IMR-90 (cell line): ENCODE measurements at regions not wholly inside any gene's neighbourhood (a gene's known extent, or its start where the extent isn't known, plus 50 kb on each side); places are given as distances from the start of the nearest gene placed in this dataset.

Source experiments
- ATAC-seq: fragments of 200-7000 bp; cut with Tn5 transposase; 2 replicates; pipeline ENCODE4 v1.9.1; 2020; ENCODE audit warnings: low read depth, mild to moderate bottlenecking, moderate library complexity
- BruUV-seq: library from RNA; stranded (reverse); fragments of 400-500 nt; replicated peaks from 2 replicates; lab custom pipeline; 2021; lab: Mats Ljungman, UMichigan
- CTCF ChIA-PET: fragments of 300-600 bp; formaldehyde crosslinking; extraction: SDS; loops from one replicate; lab custom pipeline; 2021; ENCODE audit warnings: antibody characterized with exemption; lab: Yijun Ruan, JAX
- POLR2A ChIA-PET: fragments of 300-600 bp; sonication (Branson Sonifier 250); formaldehyde crosslinking; loops from one replicate; lab custom pipeline; 2022; ENCODE audit warnings: antibody characterized with exemption; ENCODE audit not compliant: unreplicated experiment; lab: Charles Lee
- DNase-seq: peaks from one replicate; pipeline ENCODE4 v3.0.0; 2013
- H2AFZ ChIP-seq: replicated peaks from 2 replicates; pipeline ENCODE3; 2013; ENCODE audit warnings: low read length, mild to moderate bottlenecking; ENCODE audit not compliant: poor library complexity
- H2AK5ac ChIP-seq: 2 replicates; pipeline ENCODE4 v1.6.1; 2013; ENCODE audit warnings: low read depth, low read length, inconsistent platforms
- H2AK9ac ChIP-seq: replicated peaks from 2 replicates; pipeline ENCODE3; 2013; ENCODE audit warnings: mild to moderate bottlenecking, low read depth, low read length, moderate library complexity; ENCODE audit not compliant: poor library complexity
- H2BK120ac ChIP-seq: 2 replicates; pipeline ENCODE4 v1.6.1; 2013; ENCODE audit warnings: low read depth, low read length, inconsistent platforms
- H2BK15ac ChIP-seq: 3 replicates; pipeline ENCODE4 v1.6.1; 2013; ENCODE audit warnings: low read depth, low read length, inconsistent platforms
- H2BK20ac ChIP-seq: 2 replicates; pipeline ENCODE4 v1.6.1; 2013; ENCODE audit warnings: low read depth, mild to moderate bottlenecking, inconsistent platforms, low read length, moderate library complexity
- H2BK5ac ChIP-seq: 2 replicates; pipeline ENCODE4 v1.6.1; 2013; ENCODE audit warnings: mild to moderate bottlenecking, low read depth, low read length, inconsistent platforms; ENCODE audit not compliant: poor library complexity, severe bottlenecking
- H3K14ac ChIP-seq: replicated peaks from 2 replicates; pipeline ENCODE4 v1.6.1; 2013; ENCODE audit warnings: low read depth, low read length, inconsistent platforms
- H3K18ac ChIP-seq: 2 replicates; pipeline ENCODE4 v1.6.1; 2013; ENCODE audit warnings: low read depth, low read length, control low read depth
- H3K23ac ChIP-seq: 2 replicates; pipeline ENCODE4 v1.6.1; 2013; ENCODE audit warnings: low read depth, low read length, inconsistent platforms
- H3K27ac ChIP-seq: 2 replicates; pipeline ENCODE4 v1.5.1; 2013; ENCODE audit warnings: mild to moderate bottlenecking, control low read depth, low read length; ENCODE audit not compliant: insufficient read depth
- H3K27me3 ChIP-seq: 2 replicates; pipeline ENCODE4 v1.6.1; 2013; ENCODE audit warnings: low read length; ENCODE audit not compliant: control insufficient read depth, insufficient read depth
- H3K36me3 ChIP-seq: 2 replicates; pipeline ENCODE4 v1.6.1; 2013; ENCODE audit warnings: low read length, mixed read lengths; ENCODE audit not compliant: control insufficient read depth, insufficient read depth
- H3K4ac ChIP-seq: 2 replicates; pipeline ENCODE4 v1.6.1; 2013; ENCODE audit warnings: low read depth, low read length, inconsistent platforms
- H3K4me1 ChIP-seq: 2 replicates; pipeline ENCODE4 v1.6.1; 2013; ENCODE audit warnings: low read length, mixed read lengths; ENCODE audit not compliant: control insufficient read depth, insufficient read depth
- H3K4me2 ChIP-seq: 2 replicates; pipeline ENCODE4 v1.6.1; 2013; ENCODE audit warnings: low read depth, mild to moderate bottlenecking, control low read depth, low read length, moderate library complexity
- H3K4me3 ChIP-seq: 2 replicates; pipeline ENCODE4 v1.5.1; 2013; ENCODE audit warnings: low read depth, mild to moderate bottlenecking, control low read depth, low read length, moderate library complexity; ENCODE audit not compliant: insufficient read depth
- H3K56ac ChIP-seq: 2 replicates; pipeline ENCODE4 v1.6.1; 2013; ENCODE audit warnings: low read length, inconsistent platforms; ENCODE audit not compliant: insufficient read depth; ENCODE audit errors: extremely low read depth
- H3K79me1 ChIP-seq, 2 experiments: 2 replicates each; pipeline ENCODE4 v1.6.1; 2013; ENCODE audit warnings: low read length in 2 of 2, inconsistent platforms in 1 of 2, low read depth in 1 of 2
- H3K9ac ChIP-seq: 2 replicates; pipeline ENCODE4 v1.6.1; 2013; ENCODE audit warnings: low read depth, low read length, control low read depth
- H3K9me1 ChIP-seq: 2 replicates; pipeline ENCODE4 v1.6.1; 2013; ENCODE audit warnings: low read length, inconsistent platforms; ENCODE audit not compliant: insufficient read depth
- H3K9me3 ChIP-seq: 2 replicates; pipeline ENCODE4 v1.6.1; 2013; ENCODE audit warnings: low read length; ENCODE audit not compliant: control insufficient read depth, insufficient read depth
- H4K20me1 ChIP-seq: 2 replicates; pipeline ENCODE4 v1.6.1; 2013; ENCODE audit warnings: low read length, inconsistent platforms; ENCODE audit not compliant: insufficient read depth
- H4K5ac ChIP-seq: 2 replicates; pipeline ENCODE4 v1.6.1; 2013; ENCODE audit warnings: mild to moderate bottlenecking, low read depth, low read length, control low read depth
- H4K8ac ChIP-seq, 2 experiments: 2 replicates each; pipeline ENCODE4 v1.6.1; 2013; ENCODE audit warnings: low read depth in 2 of 2, low read length in 2 of 2, control low read depth in 1 of 2, inconsistent platforms in 1 of 2
- H4K91ac ChIP-seq: 2 replicates; pipeline ENCODE4 v1.6.1; 2013; ENCODE audit warnings: low read depth, low read length, inconsistent platforms; ENCODE audit not compliant: insufficient read depth
- BHLHE40 ChIP-seq: fragments of 150-350 bp; IDR thresholded peaks from 2 replicates; pipeline ENCODE4 v1.6.1; 2016; ENCODE audit warnings: mild to moderate bottlenecking, low read depth, low read length
- CEBPB ChIP-seq: IDR thresholded peaks from 2 replicates; pipeline ENCODE4 v1.6.1; 2012; ENCODE audit warnings: low read depth, low read length, improper control_type of control experiment
- CHD1 ChIP-seq: IDR thresholded peaks from 2 replicates; pipeline ENCODE4 v1.6.1; 2012; ENCODE audit warnings: low read depth, low read length, improper control_type of control experiment
- MAFK ChIP-seq: IDR thresholded peaks from 2 replicates; pipeline ENCODE4 v1.6.1; 2012; ENCODE audit warnings: low read depth, low read length, improper control_type of control experiment
- MXI1 ChIP-seq: IDR thresholded peaks from 2 replicates; pipeline ENCODE4 v1.6.1; 2012; ENCODE audit warnings: low read depth, mild to moderate bottlenecking, low read length, moderate library complexity, borderline replicate concordance
- NFE2L2 ChIP-seq: fragments of 150-350 bp; IDR thresholded peaks from 2 replicates; pipeline ENCODE4 v1.6.1; 2016; ENCODE audit warnings: low read depth, mild to moderate bottlenecking, low read length
- POLR2A ChIP-seq: IDR thresholded peaks from 2 replicates; pipeline ENCODE4 v1.6.1; 2012; ENCODE audit warnings: mild to moderate bottlenecking, low read depth, low read length
- RAD21 ChIP-seq: IDR thresholded peaks from 2 replicates; pipeline ENCODE4 v1.6.1; 2012; ENCODE audit warnings: low read length, improper control_type of control experiment
- RCOR1 ChIP-seq: IDR thresholded peaks from 2 replicates; pipeline ENCODE4 v1.6.1; 2012; ENCODE audit warnings: mild to moderate bottlenecking, low read length, improper control_type of control experiment; ENCODE audit not compliant: insufficient replicate concordance
- RFX5 ChIP-seq: IDR thresholded peaks from 2 replicates; pipeline ENCODE4 v1.8.0; 2012; ENCODE audit warnings: low read depth, mild to moderate bottlenecking, low read length, moderate library complexity
- SMC3 ChIP-seq: fragments of 150-350 bp; IDR thresholded peaks from 2 replicates; pipeline ENCODE4 v1.6.1; 2016; ENCODE audit warnings: low read depth, mild to moderate bottlenecking, antibody characterized with exemption, low read length, moderate library complexity
- WGBS, 2 experiments: methylation state at CpG; one replicate each; pipeline versions ENCODE4 v1.1.5 to v1.1.7; 2013; ENCODE audit warnings: missing lambda C conversion rate in 2 of 2; ENCODE audit not compliant: insufficient read length in 1 of 2; ENCODE audit errors: extremely low coverage in 2 of 2; 5-methylcytosine and 5-hydroxymethylcytosine counted together
- dilution Hi-C: fragments of 300-500 bp; cut with HindIII; formaldehyde crosslinking; loops from one replicate; pipeline ENCODE4 v1.14.3; 2018; ENCODE audit warnings: low sequenced_read_pairs; ENCODE audit not compliant: unreplicated experiment
- in situ Hi-C: fragments of 300-500 bp; cut with MboI; formaldehyde crosslinking; loops from 3 replicates; pipeline ENCODE4 v1.14.3; 2019; ENCODE audit warnings: low sequenced_read_pairs, inconsistent platforms, mixed read lengths
- intact Hi-C: fragments of 100-400 bp; cut with micrococcal nuclease; formaldehyde crosslinking; loops from 2 replicates; pipeline ENCODE4 v1.10.0; 2022
- TF ChIP-seq, protein P1 (sequence below): conservative IDR thresholded peaks from 2 replicates; pipeline ENCODE4 v1.5.1; 2012; ENCODE audit warnings: mild to moderate bottlenecking, low read depth, low read length, improper control_type of control experiment
- TF ChIP-seq, protein P2 (sequence below): fragments of 150-350 bp; IDR thresholded peaks from 2 replicates; pipeline ENCODE4 v1.6.1; 2016; ENCODE audit warnings: low read depth, mild to moderate bottlenecking, low read length, moderate library complexity, borderline replicate concordance

DNA sequence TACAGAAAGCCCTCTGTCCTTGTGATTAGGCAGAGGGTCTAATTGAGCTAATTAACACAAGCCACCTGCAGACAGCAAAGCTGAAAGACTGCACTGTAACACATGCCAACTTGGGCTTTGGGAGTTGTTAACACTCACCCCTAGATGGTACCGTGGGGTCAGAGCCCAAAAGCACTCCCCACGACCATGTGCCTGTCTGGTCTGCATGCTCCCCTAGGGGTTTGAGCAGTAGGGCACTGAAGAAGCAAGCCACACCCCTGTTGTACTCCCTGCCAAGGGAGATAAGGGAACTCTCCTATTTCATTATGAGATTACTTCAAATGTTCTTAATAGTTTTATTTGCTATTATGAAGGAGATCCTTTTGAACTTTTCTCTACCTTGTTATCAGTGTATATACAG lies 560.1 kb upstream of the FSHR start:
- no peak overlapping the region for H3K9ac ChIP-seq
- H3K27ac ChIP-seq = no peak overlapping the region
- no peak for ATAC-seq
- no peak overlapping the region for H2BK15ac ChIP-seq
- H2BK5ac ChIP-seq = no peak overlapping the region
- no peak overlapping the region for H2AFZ ChIP-seq
- CTCF ChIA-PET = interaction anchor here (0.7 kb wide), 1 partner anchor 19 kb away, joined by 3 read pairs; no protein-coding TSS in a partner anchor
- no peak overlapping the region for H3K14ac ChIP-seq
- BruUV-seq = no TSS peak
- H2BK20ac ChIP-seq = no peak overlapping the region
- DNase-seq = no peak
- in situ Hi-C loops = no loop called here
- H3K4me1 ChIP-seq = no peaks in the 10 kb centered on the region
- H3K23ac ChIP-seq = no peak overlapping the region
- TF ChIP-seq, protein P1, sequence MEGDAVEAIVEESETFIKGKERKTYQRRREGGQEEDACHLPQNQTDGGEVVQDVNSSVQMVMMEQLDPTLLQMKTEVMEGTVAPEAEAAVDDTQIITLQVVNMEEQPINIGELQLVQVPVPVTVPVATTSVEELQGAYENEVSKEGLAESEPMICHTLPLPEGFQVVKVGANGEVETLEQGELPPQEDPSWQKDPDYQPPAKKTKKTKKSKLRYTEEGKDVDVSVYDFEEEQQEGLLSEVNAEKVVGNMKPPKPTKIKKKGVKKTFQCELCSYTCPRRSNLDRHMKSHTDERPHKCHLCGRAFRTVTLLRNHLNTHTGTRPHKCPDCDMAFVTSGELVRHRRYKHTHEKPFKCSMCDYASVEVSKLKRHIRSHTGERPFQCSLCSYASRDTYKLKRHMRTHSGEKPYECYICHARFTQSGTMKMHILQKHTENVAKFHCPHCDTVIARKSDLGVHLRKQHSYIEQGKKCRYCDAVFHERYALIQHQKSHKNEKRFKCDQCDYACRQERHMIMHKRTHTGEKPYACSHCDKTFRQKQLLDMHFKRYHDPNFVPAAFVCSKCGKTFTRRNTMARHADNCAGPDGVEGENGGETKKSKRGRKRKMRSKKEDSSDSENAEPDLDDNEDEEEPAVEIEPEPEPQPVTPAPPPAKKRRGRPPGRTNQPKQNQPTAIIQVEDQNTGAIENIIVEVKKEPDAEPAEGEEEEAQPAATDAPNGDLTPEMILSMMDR = no peak
- TF ChIP-seq SMC3 (no peak), BHLHE40 (no peak), MAFK (no peak), CHD1 (no peak), RFX5 (no peak), RCOR1 (no peak), CEBPB (no peak), POLR2A (no peak), MXI1 (no peak), NFE2L2 (no peak), RAD21 (no peak)
- TF ChIP-seq, protein P2, sequence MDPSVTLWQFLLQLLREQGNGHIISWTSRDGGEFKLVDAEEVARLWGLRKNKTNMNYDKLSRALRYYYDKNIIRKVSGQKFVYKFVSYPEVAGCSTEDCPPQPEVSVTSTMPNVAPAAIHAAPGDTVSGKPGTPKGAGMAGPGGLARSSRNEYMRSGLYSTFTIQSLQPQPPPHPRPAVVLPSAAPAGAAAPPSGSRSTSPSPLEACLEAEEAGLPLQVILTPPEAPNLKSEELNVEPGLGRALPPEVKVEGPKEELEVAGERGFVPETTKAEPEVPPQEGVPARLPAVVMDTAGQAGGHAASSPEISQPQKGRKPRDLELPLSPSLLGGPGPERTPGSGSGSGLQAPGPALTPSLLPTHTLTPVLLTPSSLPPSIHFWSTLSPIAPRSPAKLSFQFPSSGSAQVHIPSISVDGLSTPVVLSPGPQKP = no peak
- H2BK120ac ChIP-seq = no peak overlapping the region
- H2AK5ac ChIP-seq = no peak overlapping the region
- peaks cover 11% of the 10 kb centered on the region for H3K9me3 ChIP-seq
- no peak overlapping the region for H3K4me2 ChIP-seq
- H4K20me1 ChIP-seq = no peaks in the 10 kb centered on the region
- no peaks in the 10 kb centered on the region for H3K79me1 ChIP-seq
- POLR2A ChIA-PET = no interaction called here
- H4K5ac ChIP-seq = no peak overlapping the region
- dilution Hi-C loops = no loop called here
- H3K4me3 ChIP-seq = no peak overlapping the region
- intact Hi-C loops = no loop called here
- no peak overlapping the region for H3K56ac ChIP-seq
- H3K18ac ChIP-seq = no peak overlapping the region
- no peaks in the 10 kb centered on the region for H3K9me1 ChIP-seq
- H3K36me3 ChIP-seq = no peaks in the 10 kb centered on the region
- no peaks in the 10 kb centered on the region for H3K27me3 ChIP-seq
- no peak overlapping the region for H4K8ac ChIP-seq
- WGBS, 2 experiments = no CpG with 5 or more reads among the region's 2 CpGs
- no peak overlapping the region for H2AK9ac ChIP-seq
- H3K4ac ChIP-seq = no peak overlapping the region
- H4K91ac ChIP-seq = no peak overlapping the region
